ENCODE measurements at regions not wholly inside any gene's neighbourhood (a gene's known extent, or its start where the extent isn't known, plus 50 kb on each side); places are given as distances from the start of the nearest gene placed in this dataset.

- no peak overlapping the region for H3K27ac ChIP-seq
- no peak for TF ChIP-seq CTCF (conservative IDR thresholded peaks at IDR 0.05)
Measured at GRCh38 chr21:35321322-35322200, 272.5 kb upstream of the RUNX1 start.

- H3K27ac ChIP-seq, result no peak overlapping the region
- no peak for TF ChIP-seq CTCF (conservative IDR thresholded peaks at IDR 0.05)
Measured at GRCh38 chr21:35319684-35320283, 270.7 kb upstream of the RUNX1 start.

- no peak overlapping the region for H3K27ac ChIP-seq
- TF ChIP-seq CTCF (conservative IDR thresholded peaks at IDR 0.05), result no peak
Measured at GRCh38 chr21:35316933-35317332, 267.8 kb upstream of the RUNX1 start.

- TF ChIP-seq CTCF (conservative IDR thresholded peaks at IDR 0.05), result no peak
- H3K27ac ChIP-seq, result no peak overlapping the region
Measured at GRCh38 chr21:35316456-35316855, 267.4 kb upstream of the RUNX1 start.

- no peak overlapping the region for H3K27ac ChIP-seq
- TF ChIP-seq CTCF (conservative IDR thresholded peaks at IDR 0.05), result no peak
Measured at GRCh38 chr21:35314857-35315582, 265.9 kb upstream of the RUNX1 start.

GRCh38 chr21:35311985-35312384 is 262.9 kb upstream of the RUNX1 start:
- no peak for TF ChIP-seq CTCF (conservative IDR thresholded peaks at IDR 0.05)
- H3K27ac ChIP-seq, result no peak overlapping the region

GRCh38 chr21:35309316-35309715 is 260.2 kb upstream of the RUNX1 start:
- TF ChIP-seq CTCF (conservative IDR thresholded peaks at IDR 0.05), result no peak
- no peak overlapping the region for H3K27ac ChIP-seq

Data from VCaP (cell line).